LNCAP (cell line): ENCODE measurements at regions not wholly inside any gene's neighbourhood (a gene's known extent, or its start where the extent isn't known, plus 50 kb on each side); places are given as distances from the start of the nearest gene placed in this dataset.

Experiments used
- CTCF ChIP-seq: fragments of 450-650 bp; IDR thresholded peaks from 2 replicates; pipeline ENCODE4 v1.5.1; 2017; ENCODE audit warnings: mild to moderate bottlenecking

- no peak for TF ChIP-seq CTCF
Observed at GRCh38 chr2:41078341-41078740, 626.5 kb upstream of the SLC8A1 start.

GRCh38 chr2:41079011-41079410 is 627.1 kb upstream of the SLC8A1 start:
- TF ChIP-seq CTCF, result no peak

- no peak for TF ChIP-seq CTCF
Observed at GRCh38 chr2:41084321-41084720, 632.4 kb upstream of the SLC8A1 start.

- no peak for TF ChIP-seq CTCF
Observed at GRCh38 chr2:41087946-41088345, 636.1 kb upstream of the SLC8A1 start.

GRCh38 chr2:41101281-41101680 is 649.4 kb upstream of the SLC8A1 start:
- no peak for TF ChIP-seq CTCF

GRCh38 chr2:41109744-41110143 is 657.9 kb upstream of the SLC8A1 start:
- TF ChIP-seq CTCF, result no peak

GRCh38 chr2:41111836-41112627 is 660.1 kb upstream of the SLC8A1 start:
- TF ChIP-seq CTCF, result no peak
